Ovary (tissue), 7 donors: ENCODE measurements at regions not wholly inside any gene's neighbourhood (a gene's known extent, or its start where the extent isn't known, plus 50 kb on each side); places are given as distances from the start of the nearest gene placed in this dataset.
A peak's percentile ranks its signal among the peaks of the same experiment; 100 is the strongest.

ENCODE experiments used
- DNase-seq, 5 donors: peaks; one replicate each; pipeline ENCODE4 v3.0.0-alpha.2; 2019 to 2020
- H3K27ac ChIP-seq, 2 donors: fragments of 200-600 bp; one replicate each; pipeline versions ENCODE4 v1.5.1 to v1.8.0; 2019 to 2022
- H3K27me3 ChIP-seq: fragments of 200-600 bp; one replicate; pipeline ENCODE4 v1.8.0; 2022
- H3K36me3 ChIP-seq: fragments of 200-600 bp; sonication (generic); one replicate; pipeline ENCODE4 v1.5.1; 2019
- H3K4me1 ChIP-seq: one replicate; pipeline ENCODE4 v1.8.1; 2013; ENCODE audit warnings: mild to moderate bottlenecking, moderate library complexity; ENCODE audit not compliant: insufficient read depth
- H3K4me3 ChIP-seq: fragments of 200-600 bp; sonication (generic); one replicate; pipeline ENCODE4 v1.5.1; 2017
- H3K9me3 ChIP-seq, 2 donors: fragments of 200-600 bp in 1 of 2; sonication (generic) in 1 of 2; one replicate each; pipeline versions ENCODE4 v1.5.1 to v1.8.1; 2013 to 2019; ENCODE audit warnings: mild to moderate bottlenecking in 1 of 2, moderate library complexity in 1 of 2
- CTCF ChIP-seq, 3 donors: fragments of 450-650 bp in 2 of 3; fragments of 200-600 bp in 1 of 3; IDR thresholded peaks; one replicate each; pipeline versions ENCODE4 v1.5.1 to v1.8.0; 2016 to 2022; ENCODE audit warnings: antibody characterized with exemption in 3 of 3, mild to moderate bottlenecking in 1 of 3
- EP300 ChIP-seq: sonication (generic); formaldehyde crosslinking; IDR thresholded peaks from one replicate; pipeline ENCODE4 v1.6.1; 2017; ENCODE audit warnings: antibody characterized with exemption
- POLR2A ChIP-seq: fragments of 450-650 bp; IDR thresholded peaks from one replicate; pipeline ENCODE4 v1.6.1; 2017; ENCODE audit warnings: antibody characterized with exemption, mild to moderate bottlenecking, moderate library complexity
- WGBS, 3 donors: extraction: QIAGEN DNeasy Blood & Tissue Kit in 1 of 3; methylation state at CpG; one replicate each; pipeline versions ENCODE4 v1.1.5 to v1.1.7; 2013 to 2017; 5-methylcytosine and 5-hydroxymethylcytosine counted together
- intact Hi-C, 4 donors: fragments of 100-400 bp; cut with DNase I; formaldehyde crosslinking; loops; one replicate each; pipeline versions ENCODE4 v1.11.0 to v1.15.1; 2022 to 2023
- donor health status: DM: no; HTN: no; CAD: no; lungs with moderate emphysema.
- donor health status: DM: no; HTN: no; CAD: no.
- donor health status: Bipolar disorder and iron deficiency.
- donor health status: DM: no; HTN: no; CAD: no.
- donor health status: DM: yes; HTN: yes; CAD: no.

GRCh38 chr16:86061318-86061695, 162.3 kb downstream of the IRF8 start:
- no peak overlapping the region for H3K27ac ChIP-seq
- no peaks in the 10 kb centered on the region for H3K9me3 ChIP-seq
- H3K27me3 ChIP-seq = no peaks in the 10 kb centered on the region
- intact Hi-C loops = no loop called here
- TF ChIP-seq POLR2A = no peak
- no peak for TF ChIP-seq EP300
- no peak for TF ChIP-seq CTCF (IDR thresholded peaks at IDR 0.05)
- no peak overlapping the region for H3K4me3 ChIP-seq
- peaks cover 6% of the 10 kb centered on the region for H3K4me1 ChIP-seq
- peak in 1 of 5 donors; percentile 3 for DNase-seq
- no peaks in the 10 kb centered on the region for H3K36me3 ChIP-seq
- WGBS, 3 donors = 64 to 72% (median 67%) methylated on average over 11 of the region's 11 CpGs

GRCh38 chr16:86061721-86062120, 162.8 kb downstream of the IRF8 start:
- H3K36me3 ChIP-seq = no peaks in the 10 kb centered on the region
- DNase-seq = no peak
- H3K4me3 ChIP-seq = no peak overlapping the region
- H3K27ac ChIP-seq = no peak overlapping the region
- WGBS, 3 donors = 32 to 42% (median 35%) methylated on average over 11 of the region's 11 CpGs
- peaks cover 6% of the 10 kb centered on the region for H3K4me1 ChIP-seq
- intact Hi-C loops = no loop called here
- H3K9me3 ChIP-seq = no peaks in the 10 kb centered on the region
- H3K27me3 ChIP-seq = no peaks in the 10 kb centered on the region
- TF ChIP-seq EP300 = no peak
- no peak for TF ChIP-seq POLR2A
- TF ChIP-seq CTCF (IDR thresholded peaks at IDR 0.05) = no peak

- Histone ChIP-seq H3K27ac (no peak overlapping the region), H3K9me3 (no peaks in the 10 kb centered on the region), H3K4me1 (peaks cover 6% of the 10 kb centered on the region), H3K36me3 (no peaks in the 10 kb centered on the region), H3K27me3 (no peaks in the 10 kb centered on the region), H3K4me3 (no peak overlapping the region)
- 90 to 91% (median 91%) methylated on average over 19 of the region's 19 CpGs for WGBS, 3 donors
- no peak for DNase-seq
- TF ChIP-seq POLR2A (no peak), CTCF (IDR thresholded peaks at IDR 0.05) (no peak), EP300 (no peak)
- intact Hi-C loops = no loop called here
These were observed 163.5 kb downstream of the IRF8 start for GRCh38 chr16:86062271-86062965.

DNA sequence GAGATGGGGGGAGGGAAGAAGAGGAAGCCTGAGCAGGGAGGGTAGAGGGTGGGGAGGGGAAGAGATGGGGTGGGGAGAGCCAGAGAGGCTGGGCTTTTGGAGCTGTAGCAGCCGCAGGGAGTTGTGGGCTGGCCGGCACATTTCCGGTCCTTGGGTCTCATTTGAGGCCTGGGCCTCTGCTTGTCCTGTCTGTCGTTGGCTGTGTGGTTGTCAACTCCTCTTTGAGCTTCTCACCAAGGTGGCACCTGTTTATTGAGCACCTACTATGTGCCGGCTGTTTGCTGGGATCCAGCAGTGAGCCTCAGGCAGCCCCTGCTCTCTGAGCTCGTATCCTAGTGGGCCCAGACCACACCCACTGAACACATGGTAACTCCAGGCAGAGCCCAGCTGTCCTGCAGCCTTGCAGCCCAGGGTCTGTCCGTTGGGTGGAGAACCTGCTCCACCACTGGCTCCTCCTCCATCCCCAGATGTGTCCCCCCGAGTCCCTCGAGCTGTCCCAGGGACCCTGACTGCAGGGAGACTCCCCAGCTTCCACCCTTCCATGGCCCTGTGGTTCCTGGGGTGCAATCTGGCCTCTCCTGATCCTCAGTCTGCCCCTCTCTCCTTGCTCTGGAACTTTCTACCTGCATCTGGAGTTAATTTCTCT, 164.9 kb downstream of the IRF8 start:
- no peaks in the 10 kb centered on the region for H3K36me3 ChIP-seq
- no peaks in the 10 kb centered on the region for H3K9me3 ChIP-seq
- 48 to 70% (median 56%) methylated on average over 7 to 9 of the region's 9 CpGs for WGBS, 3 donors
- TF ChIP-seq CTCF (IDR thresholded peaks at IDR 0.05) = no peak
- TF ChIP-seq EP300 = no peak
- no peak for TF ChIP-seq POLR2A
- intact Hi-C loops = no loop called here
- H3K27me3 ChIP-seq = no peaks in the 10 kb centered on the region
- H3K4me3 ChIP-seq = no peak overlapping the region
- H3K4me1 ChIP-seq = peaks cover 6% of the 10 kb centered on the region
- DNase-seq = no peak
- H3K27ac ChIP-seq = no peak overlapping the region
